GM12878 (cell line): ENCODE measurements at regions not wholly inside any gene's neighbourhood (a gene's known extent, or its start where the extent isn't known, plus 50 kb on each side); places are given as distances from the start of the nearest gene placed in this dataset.
"Not testable (repeated sequence)": the region's sequence is repeated elsewhere in the genome, so short reads cannot be mapped to it uniquely, and the experiment has no call there.

ENCODE experiments used
- ATAC-seq: fragments of 200-7000 bp; cut with Tn5 transposase; 3 replicates; pipeline ENCODE4 v1.9.1; 2020; ENCODE audit warnings: mild to moderate bottlenecking, moderate library complexity
- BruUV-seq: library from RNA; stranded (reverse); fragments of 400-500 nt; replicated peaks from 2 replicates; lab custom pipeline; 2021; lab: Mats Ljungman, UMichigan
- CTCF ChIA-PET: fragments of 300-600 bp; sonication (Branson Sonifier 250); formaldehyde crosslinking; extraction: SDS; loops from one replicate; lab custom pipeline; 2021; ENCODE audit warnings: inconsistent platforms; lab: Yijun Ruan, JAX
- POLR2A ChIA-PET: fragments of 350-600 bp; formaldehyde crosslinking; extraction: SDS; loops from one replicate; lab custom pipeline; 2021; ENCODE audit warnings: inconsistent platforms; lab: Charles Lee
- RAD21 ChIA-PET: fragments of 300-600 bp; sonication (Branson Sonifier 250); formaldehyde crosslinking; loops from one replicate; lab custom pipeline; 2023; ENCODE audit warnings: antibody characterized with exemption; ENCODE audit not compliant: unreplicated experiment; lab: Charles Lee
- SMC1A ChIA-PET: fragments of 300-600 bp; sonication (Branson Sonifier 250); formaldehyde crosslinking; loops from one replicate; lab custom pipeline; 2023; ENCODE audit not compliant: unreplicated experiment, uncharacterized antibody; lab: Charles Lee
- DNase-seq: peaks from one replicate; pipeline ENCODE4 v3.0.0-alpha.2; 2011; ENCODE audit warnings: low read depth, low spot score
- FAIRE-seq: peaks from 3 replicates; lab custom pipeline; 2011; peaks lifted over from hg19 to GRCh38; lab: Jason Lieb, UNC
- H2AFZ ChIP-seq: 2 replicates; pipeline ENCODE4 v1.6.0; 2011; ENCODE audit warnings: low read depth, low read length, control low read depth; ENCODE audit not compliant: control insufficient read depth
- H3K27ac ChIP-seq: 2 replicates; pipeline ENCODE4 v1.5.1; 2011; ENCODE audit warnings: control low read depth; ENCODE audit not compliant: control insufficient read depth, insufficient read depth
- H3K27me3 ChIP-seq, 2 experiments: replicated peaks in 1 of 2; 2 replicates each; pipeline versions ENCODE4 v1.6.0 to v1.6.1; 2011; ENCODE audit warnings: low read length in 1 of 2; ENCODE audit not compliant: control insufficient read depth in 2 of 2, insufficient read depth in 2 of 2
- H3K36me3 ChIP-seq, 2 experiments: 2 replicates each; pipeline ENCODE4 v1.5.1; 2011; ENCODE audit warnings: low read length in 1 of 2; ENCODE audit not compliant: control insufficient read depth in 2 of 2, insufficient read depth in 2 of 2
- H3K4me1 ChIP-seq: 2 replicates; pipeline ENCODE4 v1.6.1; 2011; ENCODE audit warnings: mild to moderate bottlenecking, low read length, moderate library complexity, mixed read lengths; ENCODE audit not compliant: control insufficient read depth, insufficient read depth
- H3K4me2 ChIP-seq: 2 replicates; pipeline ENCODE4 v1.6.0; 2011; ENCODE audit warnings: control low read depth; ENCODE audit not compliant: control insufficient read depth, insufficient read depth
- H3K4me3 ChIP-seq: fragments of 200-600 bp; sonication (generic); 2 replicates; pipeline ENCODE4 v1.5.1; 2016
- H3K79me2 ChIP-seq: 2 replicates; pipeline ENCODE4 v1.6.0; 2011; ENCODE audit warnings: low read length; ENCODE audit not compliant: control insufficient read depth, insufficient read depth
- H3K9ac ChIP-seq: 2 replicates; pipeline ENCODE4 v1.8.0; 2011; ENCODE audit warnings: low read length, control low read depth, mixed read lengths; ENCODE audit not compliant: control insufficient read depth, insufficient read depth
- H3K9me3 ChIP-seq: replicated peaks from 3 replicates; pipeline ENCODE4 v1.5.1; 2011; ENCODE audit warnings: mild to moderate bottlenecking, low read length; ENCODE audit not compliant: control insufficient read depth, insufficient read depth
- H4K20me1 ChIP-seq: 2 replicates; pipeline ENCODE4 v1.6.0; 2011; ENCODE audit not compliant: control insufficient read depth, insufficient read depth
- NFIC ChIP-seq: IDR thresholded peaks from 2 replicates; pipeline ENCODE4 v1.6.1; 2012; ENCODE audit warnings: low read depth, mild to moderate bottlenecking, inconsistent platforms, low read length, moderate library complexity
- WGBS: methylation state at CpG from one replicate; pipeline ENCODE4 v1.1.6; 2016; ENCODE audit warnings: low lambda C conversion rate; ENCODE audit not compliant: insufficient replicate concordance, insufficient coverage; ENCODE audit errors: missing lambda C conversion rate; 5-methylcytosine and 5-hydroxymethylcytosine counted together
- in situ Hi-C: fragments of 300-500 bp; cut with MboI; formaldehyde crosslinking; loops from 9 replicates; pipeline ENCODE4 v1.14.3; 2018; ENCODE audit warnings: mixed read lengths
- intact Hi-C: fragments of 100-400 bp; cut with micrococcal nuclease; formaldehyde crosslinking; loops from one replicate; pipeline ENCODE4 v1.14.2; 2022; ENCODE audit not compliant: unreplicated experiment

DNA sequence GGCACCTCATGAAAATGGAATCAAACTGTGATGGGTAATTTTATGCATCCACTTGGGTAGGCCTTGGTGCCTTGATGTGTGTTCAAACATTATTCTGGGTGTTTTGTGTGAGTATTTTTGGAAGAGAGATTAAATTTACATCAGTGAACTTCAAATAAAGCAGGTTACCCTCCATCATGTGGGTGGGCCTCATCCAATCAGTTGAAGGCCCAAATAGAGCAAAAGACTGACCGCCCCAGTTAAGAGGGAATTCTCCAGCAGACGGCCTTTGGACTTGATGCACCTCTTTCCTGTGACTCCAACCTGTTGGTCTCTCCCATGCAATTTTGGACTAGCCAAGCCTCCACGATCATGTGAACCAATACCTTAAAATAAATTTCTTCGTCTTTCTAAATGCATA, 97.7 kb upstream of the DPP6 start:
- Histone ChIP-seq H3K4me3 (no peak overlapping the region), H2AFZ (no peak overlapping the region), H3K27me3 (no peaks in the 10 kb centered on the region), H3K79me2 (no peaks in the 10 kb centered on the region), H3K4me2 (no peak overlapping the region), H3K9ac (no peak overlapping the region), H3K4me1 (no peaks in the 10 kb centered on the region), H4K20me1 (no peaks in the 10 kb centered on the region), H3K9me3 (no peaks in the 10 kb centered on the region), H3K36me3 (no peaks in the 10 kb centered on the region), H3K27ac (no peak overlapping the region)
- DNase-seq (no peak), ATAC-seq (no peak), FAIRE-seq (no peak)
- intact Hi-C loops = no loop called here
- RAD21 ChIA-PET = no interaction called here
- TF ChIP-seq NFIC = no peak
- POLR2A ChIA-PET = no interaction called here
- BruUV-seq = no TSS peak
- 7% methylated on average over 4 of the region's 4 CpGs for WGBS
- in situ Hi-C loops = no loop called here
- CTCF ChIA-PET = no interaction called here
- SMC1A ChIA-PET = no interaction called here

DNA sequence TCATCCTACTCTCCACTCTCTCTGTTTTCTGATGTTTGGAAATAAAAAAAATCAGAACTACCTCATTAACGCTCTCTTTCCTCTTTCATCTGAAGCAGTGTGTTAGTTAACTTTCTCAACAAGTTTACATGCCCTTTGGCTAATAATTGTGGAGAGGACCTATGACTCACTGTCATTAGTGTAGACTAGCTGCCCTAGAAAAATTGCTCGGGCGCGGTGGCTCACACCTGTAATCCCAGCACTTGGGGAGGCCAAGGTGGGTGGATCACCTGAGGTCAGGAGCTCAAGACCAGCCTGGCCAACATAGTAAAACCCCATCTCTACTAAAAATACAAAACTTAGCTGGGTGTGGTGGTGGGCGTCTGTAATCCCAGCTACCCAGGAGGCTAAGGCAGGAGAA, 94.5 kb upstream of the DPP6 start:
- H3K4me1 ChIP-seq, BruUV-seq, POLR2A ChIA-PET, CTCF ChIA-PET, DNase-seq, H3K9me3 ChIP-seq, H4K20me1 ChIP-seq, H3K27me3 ChIP-seq, H3K27ac ChIP-seq, FAIRE-seq, RAD21 ChIA-PET, H3K9ac ChIP-seq, ATAC-seq, H3K4me2 ChIP-seq, H3K36me3 ChIP-seq, in situ Hi-C loops, H3K79me2 ChIP-seq, SMC1A ChIA-PET, H2AFZ ChIP-seq, intact Hi-C loops, H3K4me3 ChIP-seq: not testable (repeated sequence)
- WGBS = 51% methylated on average over 5 of the region's 5 CpGs

DNA sequence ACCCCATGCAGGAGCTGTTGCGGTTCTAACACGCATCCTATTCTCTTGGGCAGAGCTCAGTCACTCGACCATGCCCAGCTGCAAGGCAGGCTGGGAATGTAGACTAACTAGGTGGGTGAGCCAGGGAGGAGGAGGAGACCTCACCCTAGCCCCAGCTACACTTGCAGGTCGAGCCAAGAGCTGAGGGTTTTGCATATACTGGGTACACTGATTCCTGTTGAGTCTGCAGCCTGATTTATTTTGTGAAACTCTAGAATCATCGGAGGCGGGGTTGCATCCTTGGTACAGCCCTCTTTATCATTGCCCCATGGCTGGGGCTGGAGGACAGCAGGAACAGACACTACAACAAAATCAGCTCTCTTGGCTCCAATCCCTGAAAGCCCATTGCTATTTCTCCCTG, 93.8 kb upstream of the DPP6 start:
- H3K79me2 ChIP-seq, in situ Hi-C loops, H3K4me3 ChIP-seq, intact Hi-C loops, BruUV-seq, SMC1A ChIA-PET, FAIRE-seq, H3K27me3 ChIP-seq, H3K9ac ChIP-seq, H3K4me1 ChIP-seq, H3K36me3 ChIP-seq, H4K20me1 ChIP-seq, ATAC-seq, H3K4me2 ChIP-seq, H2AFZ ChIP-seq, CTCF ChIA-PET, POLR2A ChIA-PET, DNase-seq, RAD21 ChIA-PET, H3K27ac ChIP-seq, H3K9me3 ChIP-seq: not testable (repeated sequence)
- 22% methylated on average over 6 of the region's 6 CpGs for WGBS

DNA sequence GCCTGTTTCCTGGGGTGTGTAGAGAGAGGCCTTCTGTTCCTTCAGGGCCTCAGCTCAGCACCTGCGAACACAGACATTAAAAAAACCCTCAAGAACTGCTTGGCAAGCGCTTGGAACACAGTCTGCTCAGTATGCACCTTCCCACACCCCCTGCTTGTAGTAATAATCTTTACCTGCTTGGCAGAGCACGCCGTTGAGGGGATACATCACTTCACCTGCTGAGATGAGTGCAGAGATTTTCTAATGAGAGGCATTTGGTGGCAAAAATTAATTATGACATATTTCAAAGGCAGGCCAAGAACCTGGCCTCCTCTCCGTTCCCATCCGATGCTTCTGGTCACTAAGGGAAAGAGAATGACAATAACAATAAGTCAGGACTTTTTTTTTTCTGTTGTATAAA, 93.4 kb upstream of the DPP6 start:
- POLR2A ChIA-PET, H3K27ac ChIP-seq, H3K4me2 ChIP-seq, CTCF ChIA-PET, H2AFZ ChIP-seq, H3K9ac ChIP-seq, ATAC-seq, SMC1A ChIA-PET, intact Hi-C loops, H3K27me3 ChIP-seq, H3K9me3 ChIP-seq, DNase-seq, RAD21 ChIA-PET, H3K36me3 ChIP-seq, FAIRE-seq, H4K20me1 ChIP-seq, H3K4me3 ChIP-seq, H3K4me1 ChIP-seq, BruUV-seq, in situ Hi-C loops, H3K79me2 ChIP-seq: not testable (repeated sequence)
- 2% methylated on average over 6 of the region's 6 CpGs for WGBS
